ENCODE measurements at regions not wholly inside any gene's neighbourhood (a gene's known extent, or its start where the extent isn't known, plus 50 kb on each side); places are given as distances from the start of the nearest gene placed in this dataset.

GRCh38 chr5:9861666-9862256 lies 231.6 kb upstream of the TAS2R1 start:
- H3K4me2 ChIP-seq (ENCODE audit: control insufficient read depth, extremely low read depth, insufficient read depth, low read depth, low read length) = no peak overlapping the region
- H3K9ac ChIP-seq (ENCODE audit: control insufficient read depth, extremely low read depth, insufficient read depth, low read length) = no peak overlapping the region
- no peaks in the 10 kb centered on the region for H4K20me1 ChIP-seq (ENCODE audit: control insufficient read depth, extremely low read depth, insufficient read depth, low read length)
- FAIRE-seq = no peak
- no peak overlapping the region for H3K4me3 ChIP-seq (ENCODE audit: control insufficient read depth in 2 of 3, extremely low read depth in 1 of 3, insufficient read depth in 2 of 3, low read depth in 1 of 3, low read length in 3 of 3)
- no peaks in the 10 kb centered on the region for H3K9me1 ChIP-seq (ENCODE audit: control insufficient read depth, extremely low read depth, insufficient read depth, low read length)
- peaks cover 4% of the 10 kb centered on the region for H3K9me3 ChIP-seq (ENCODE audit: control insufficient read depth, low read depth, low read length)
- H3K4me1 ChIP-seq (ENCODE audit: control insufficient read depth, extremely low read depth, insufficient read depth, low read length) = no peaks in the 10 kb centered on the region
- no peak overlapping the region for H2AFZ ChIP-seq (ENCODE audit: control insufficient read depth, low read length)
- no peaks in the 10 kb centered on the region for H3K79me2 ChIP-seq (ENCODE audit: control insufficient read depth, insufficient read depth, low read length)
- H3K36me3 ChIP-seq (ENCODE audit: control insufficient read depth in 2 of 2, extremely low read depth in 1 of 2, insufficient read depth in 2 of 2, low read length in 2 of 2) = no peaks in the 10 kb centered on the region
- H3K27me3 ChIP-seq (ENCODE audit: control insufficient read depth, extremely low read depth, insufficient read depth, low read length) = no peaks in the 10 kb centered on the region
- no peak for DNase-seq (ENCODE audit: low read depth, low spot score)
- TF ChIP-seq EZH2 (IDR thresholded peaks at IDR 0.05; ENCODE audit: low read length) (no peak), CTCF (optimal IDR thresholded peaks at IDR 0.05 in 1 of 3, IDR thresholded peaks at IDR 0.05 in 1 of 3, conservative IDR thresholded peaks at IDR 0.05 in 1 of 3; ENCODE audit: extremely low read depth in 1 of 3, insufficient read depth in 2 of 3, low read length in 3 of 3) (no peak)
- H3K27ac ChIP-seq (ENCODE audit: control insufficient read depth, insufficient read depth, low read length) = no peak overlapping the region
- dilution Hi-C loops (cut with MboI; ENCODE audit: extremely low pct_ligation_motif_present, low sequenced_read_pairs) = no loop called here

GRCh38 chr5:9859808-9860207 lies 229.7 kb upstream of the TAS2R1 start:
- dilution Hi-C loops (cut with MboI; ENCODE audit: extremely low pct_ligation_motif_present, low sequenced_read_pairs) = no loop called here
- TF ChIP-seq EZH2 (IDR thresholded peaks at IDR 0.05; ENCODE audit: low read length) = no peak
- TF ChIP-seq CTCF (optimal IDR thresholded peaks at IDR 0.05 in 1 of 3, IDR thresholded peaks at IDR 0.05 in 1 of 3, conservative IDR thresholded peaks at IDR 0.05 in 1 of 3; ENCODE audit: extremely low read depth in 1 of 3, insufficient read depth in 2 of 3, low read length in 3 of 3) = no peak

More at GRCh38 chr5:9859808-9860207, 229.7 kb upstream of the TAS2R1 start:
- Histone ChIP-seq H3K27me3 (ENCODE audit: control insufficient read depth, extremely low read depth, insufficient read depth, low read length) (no peaks in the 10 kb centered on the region), H3K9me1 (ENCODE audit: control insufficient read depth, extremely low read depth, insufficient read depth, low read length) (no peaks in the 10 kb centered on the region), H3K36me3 (ENCODE audit: control insufficient read depth in 2 of 2, extremely low read depth in 1 of 2, insufficient read depth in 2 of 2, low read length in 2 of 2) (no peaks in the 10 kb centered on the region), H3K9me3 (ENCODE audit: control insufficient read depth, low read depth, low read length) (peaks cover under 1% of the 10 kb centered on the region), H3K4me1 (ENCODE audit: control insufficient read depth, extremely low read depth, insufficient read depth, low read length) (no peaks in the 10 kb centered on the region), H3K9ac (ENCODE audit: control insufficient read depth, extremely low read depth, insufficient read depth, low read length) (no peak overlapping the region), H3K27ac (ENCODE audit: control insufficient read depth, insufficient read depth, low read length) (no peak overlapping the region), H3K79me2 (ENCODE audit: control insufficient read depth, insufficient read depth, low read length) (no peaks in the 10 kb centered on the region), H2AFZ (ENCODE audit: control insufficient read depth, low read length) (no peak overlapping the region), H3K4me2 (ENCODE audit: control insufficient read depth, extremely low read depth, insufficient read depth, low read depth, low read length) (no peak overlapping the region), H4K20me1 (ENCODE audit: control insufficient read depth, extremely low read depth, insufficient read depth, low read length) (no peaks in the 10 kb centered on the region), H3K4me3 (ENCODE audit: control insufficient read depth in 2 of 3, extremely low read depth in 1 of 3, insufficient read depth in 2 of 3, low read depth in 1 of 3, low read length in 3 of 3) (no peak overlapping the region)
- FAIRE-seq = no peak
- no peak for DNase-seq (ENCODE audit: low read depth, low spot score)
